Gastroesophageal sphincter (tissue), 4 donors: ENCODE measurements at regions not wholly inside any gene's neighbourhood (a gene's known extent, or its start where the extent isn't known, plus 50 kb on each side); places are given as distances from the start of the nearest gene placed in this dataset.
A peak's percentile ranks its signal among the peaks of the same experiment; 100 is the strongest.

Experiments
- ATAC-seq: fragments of 150-250 bp; one replicate; pipeline ENCODE4 v1.9.1; 2016; ENCODE audit warnings: mild to moderate bottlenecking, moderate library complexity
- H3K27ac ChIP-seq, 4 donors: fragments of 200-600 bp; sonication (generic) in 3 of 4; 1 replicate in 3 of 4; 2 replicates in 1 of 4; pipeline ENCODE4 v1.5.1; 2016 to 2019
- H3K27me3 ChIP-seq: fragments of 200-600 bp; sonication (generic); one replicate; pipeline ENCODE4 v1.5.1; 2019
- H3K36me3 ChIP-seq, 2 donors: fragments of 200-600 bp; sonication (generic); one replicate each; pipeline ENCODE4 v1.5.1; 2019; ENCODE audit warnings: control low read depth in 1 of 2
- H3K4me1 ChIP-seq, 3 donors: fragments of 200-600 bp; sonication (generic); 1 replicate in 2 of 3; 2 replicates in 1 of 3; pipeline ENCODE4 v1.5.1; 2016 to 2019; ENCODE audit warnings: control low read depth in 2 of 3
- H3K4me3 ChIP-seq, 2 donors: fragments of 200-600 bp; sonication (generic); one replicate each; pipeline ENCODE4 v1.5.1; 2019; ENCODE audit warnings: mild to moderate bottlenecking in 1 of 2, moderate library complexity in 1 of 2
- H3K9me3 ChIP-seq, 3 donors: fragments of 200-600 bp; sonication (generic); one replicate each; pipeline ENCODE4 v1.5.1; 2017 to 2019; ENCODE audit warnings: control low read depth in 2 of 3
- EP300 ChIP-seq: sonication (generic); formaldehyde crosslinking; IDR thresholded peaks from one replicate; pipeline ENCODE4 v1.6.1; 2017; ENCODE audit warnings: antibody characterized with exemption, mild to moderate bottlenecking
- POLR2A ChIP-seq, 2 donors: fragments of 450-650 bp; IDR thresholded peaks; one replicate each; pipeline ENCODE4 v1.6.1; 2017; ENCODE audit warnings: antibody characterized with exemption in 2 of 2, mild to moderate bottlenecking in 2 of 2, moderate library complexity in 1 of 2
- POLR2AphosphoS5 ChIP-seq: sonication (generic); formaldehyde crosslinking; IDR thresholded peaks from one replicate; pipeline ENCODE4 v1.6.1; 2017; ENCODE audit warnings: antibody characterized with exemption
- WGBS, 2 donors: methylation state at CpG; one replicate each; pipeline ENCODE4 v1.1.5; 2018; ENCODE audit warnings: low coverage in 1 of 2; 5-methylcytosine and 5-hydroxymethylcytosine counted together
- TF ChIP-seq, protein P1 (sequence below), 4 experiments: fragments of 200-600 bp in 2 of 4; fragments of 450-650 bp in 2 of 4; sonication (generic) in 1 of 4; IDR thresholded peaks; one replicate each; pipeline ENCODE4 v1.5.1; 2017 to 2019; ENCODE audit warnings: antibody characterized with exemption in 4 of 4, mild to moderate bottlenecking in 2 of 4, moderate library complexity in 2 of 4

DNA sequence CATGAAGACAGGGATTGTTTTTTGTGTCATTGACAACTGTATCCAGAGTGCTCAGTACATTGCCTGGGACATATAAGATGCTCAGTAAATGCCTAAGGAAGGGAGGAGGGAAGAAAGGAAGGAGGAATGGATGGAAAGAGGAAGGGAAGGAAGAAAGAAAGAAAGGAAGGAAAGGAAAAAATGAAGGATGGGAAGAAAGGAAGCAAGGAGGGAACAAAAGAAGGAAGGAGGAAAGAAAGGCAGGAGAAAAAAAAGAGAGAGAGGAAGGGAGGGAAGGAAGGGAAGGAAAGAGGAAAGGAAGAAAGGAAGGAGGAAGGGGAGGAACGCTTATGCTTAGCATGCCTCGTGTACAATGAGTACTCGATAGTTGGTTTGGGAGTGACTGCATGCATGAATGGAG, 514.7 kb downstream of the RPS24 start:
- Histone ChIP-seq H3K36me3 (no peaks in the 10 kb centered on the region), H3K4me3 (no peak overlapping the region), H3K4me1 (peaks cover 21 to 65% (median 28%) of the 10 kb centered on the region in 3 donors), H3K27ac (no peak overlapping the region), H3K27me3 (no peaks in the 10 kb centered on the region), H3K9me3 (no peaks in the 10 kb centered on the region)
- ATAC-seq: no peak
- TF ChIP-seq POLR2A (IDR thresholded peaks at IDR 0.05) (no peak), EP300 (no peak)
- WGBS, 2 donors: 80 to 88% methylated on average over 2 to 3 of the region's 3 CpGs

DNA sequence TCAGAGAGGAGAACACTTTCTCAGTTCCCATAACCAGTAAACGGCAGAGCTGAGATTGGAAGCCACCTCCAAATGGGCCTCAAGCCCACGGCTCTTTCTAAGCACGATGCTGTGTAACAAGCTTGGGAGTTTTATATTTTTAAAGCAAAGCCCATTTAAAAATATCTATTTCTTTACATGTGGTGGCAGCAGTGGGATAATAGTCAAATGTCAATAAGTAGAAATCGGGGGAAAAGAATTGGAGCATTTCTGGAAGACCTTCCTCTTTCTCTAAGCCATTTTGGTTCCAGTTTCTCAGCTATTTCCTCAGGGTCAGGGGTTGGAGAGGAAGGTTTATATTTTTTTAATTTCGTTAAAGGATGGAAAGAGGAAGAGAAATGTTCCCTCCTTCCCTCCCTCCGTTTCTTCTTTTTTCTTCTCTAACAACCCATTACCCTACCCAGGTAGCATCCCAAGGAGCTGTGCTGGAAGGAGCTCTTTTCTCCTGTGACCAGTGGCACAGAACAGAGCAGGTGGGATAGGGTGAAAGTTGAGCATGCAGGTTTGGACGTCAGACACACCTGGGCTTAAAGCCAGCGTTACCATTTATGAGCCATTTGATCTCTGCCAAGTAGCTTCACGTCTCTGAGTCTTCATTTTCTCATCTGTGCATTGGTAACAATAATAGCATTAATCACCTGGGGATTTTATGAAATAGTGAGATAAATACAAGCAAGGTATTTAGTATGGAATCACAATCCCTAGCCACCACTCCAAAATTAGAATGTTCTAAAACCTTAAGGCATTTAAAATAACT, 515.7 kb downstream of the RPS24 start:
- no peaks in the 10 kb centered on the region for H3K27me3 ChIP-seq
- H3K4me3 ChIP-seq: no peak overlapping the region
- no peak for ATAC-seq
- H3K4me1 ChIP-seq: peaks cover 18 to 57% (median 23%) of the 10 kb centered on the region in 3 donors
- H3K9me3 ChIP-seq: no peaks in the 10 kb centered on the region
- TF ChIP-seq POLR2AphosphoS5 (no peak), EP300 (no peak), POLR2A (IDR thresholded peaks at IDR 0.05) (no peak)
- TF ChIP-seq, protein P1, sequence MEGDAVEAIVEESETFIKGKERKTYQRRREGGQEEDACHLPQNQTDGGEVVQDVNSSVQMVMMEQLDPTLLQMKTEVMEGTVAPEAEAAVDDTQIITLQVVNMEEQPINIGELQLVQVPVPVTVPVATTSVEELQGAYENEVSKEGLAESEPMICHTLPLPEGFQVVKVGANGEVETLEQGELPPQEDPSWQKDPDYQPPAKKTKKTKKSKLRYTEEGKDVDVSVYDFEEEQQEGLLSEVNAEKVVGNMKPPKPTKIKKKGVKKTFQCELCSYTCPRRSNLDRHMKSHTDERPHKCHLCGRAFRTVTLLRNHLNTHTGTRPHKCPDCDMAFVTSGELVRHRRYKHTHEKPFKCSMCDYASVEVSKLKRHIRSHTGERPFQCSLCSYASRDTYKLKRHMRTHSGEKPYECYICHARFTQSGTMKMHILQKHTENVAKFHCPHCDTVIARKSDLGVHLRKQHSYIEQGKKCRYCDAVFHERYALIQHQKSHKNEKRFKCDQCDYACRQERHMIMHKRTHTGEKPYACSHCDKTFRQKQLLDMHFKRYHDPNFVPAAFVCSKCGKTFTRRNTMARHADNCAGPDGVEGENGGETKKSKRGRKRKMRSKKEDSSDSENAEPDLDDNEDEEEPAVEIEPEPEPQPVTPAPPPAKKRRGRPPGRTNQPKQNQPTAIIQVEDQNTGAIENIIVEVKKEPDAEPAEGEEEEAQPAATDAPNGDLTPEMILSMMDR (IDR thresholded peaks at IDR 0.05): no peak
- H3K36me3 ChIP-seq: no peaks in the 10 kb centered on the region
- H3K27ac ChIP-seq: no peak overlapping the region
- WGBS, 2 donors: 60 to 65% methylated on average over 8 to 9 of the region's 9 CpGs

DNA sequence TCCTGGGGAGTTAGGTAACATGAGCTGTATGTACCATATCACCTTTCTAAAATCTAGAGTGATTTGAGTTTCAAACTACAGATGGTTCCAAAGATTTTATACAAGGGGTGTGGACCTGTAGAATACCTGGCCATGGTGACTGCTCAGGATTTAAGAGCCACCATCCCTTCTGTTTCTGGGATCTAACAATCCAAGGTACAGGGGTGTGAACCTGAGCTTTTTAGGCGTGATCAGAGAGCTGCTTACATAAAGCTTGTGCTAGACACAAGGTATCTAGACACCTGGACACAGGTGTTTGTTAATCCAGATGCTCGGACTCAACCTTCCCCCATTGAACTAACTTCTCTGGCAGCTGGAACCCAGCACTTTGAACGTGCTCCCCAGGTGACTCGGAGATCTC, 516.4 kb downstream of the RPS24 start:
- H3K27ac ChIP-seq: no peak overlapping the region
- no peaks in the 10 kb centered on the region for H3K9me3 ChIP-seq
- H3K4me3 ChIP-seq: no peak overlapping the region
- 85 to 100% methylated on average over 4 of the region's 4 CpGs for WGBS, 2 donors
- no peak for ATAC-seq
- no peaks in the 10 kb centered on the region for H3K36me3 ChIP-seq
- H3K4me1 ChIP-seq: peaks cover 18 to 50% (median 19%) of the 10 kb centered on the region in 3 donors
- no peaks in the 10 kb centered on the region for H3K27me3 ChIP-seq
- TF ChIP-seq POLR2AphosphoS5: no peak
- TF ChIP-seq, protein P1 (IDR thresholded peaks at IDR 0.05): no peak
- no peak for TF ChIP-seq POLR2A (IDR thresholded peaks at IDR 0.05)
- no peak for TF ChIP-seq EP300

DNA sequence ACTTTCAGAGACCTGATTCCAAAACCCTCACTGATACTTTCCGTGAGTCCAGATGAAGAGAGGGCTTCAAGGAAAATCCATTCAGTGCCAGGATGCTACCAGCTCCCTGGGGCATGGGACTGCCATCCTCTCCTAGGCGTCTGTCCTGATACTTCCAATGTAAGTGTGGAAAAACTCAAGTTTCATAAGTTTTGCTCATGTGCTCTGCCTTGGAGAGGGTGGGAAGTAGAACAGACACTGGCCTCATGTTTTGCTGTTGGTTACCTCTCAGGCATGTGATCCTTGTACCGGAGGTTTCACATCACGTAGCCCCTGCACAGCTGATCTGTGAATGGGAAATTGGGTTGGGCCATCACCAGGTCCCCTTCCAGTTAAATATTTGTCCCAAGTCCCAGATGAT, 517.1 kb downstream of the RPS24 start:
- TF ChIP-seq POLR2AphosphoS5: no peak
- TF ChIP-seq EP300: no peak
- TF ChIP-seq, protein P1 (IDR thresholded peaks at IDR 0.05): no peak
- no peak for TF ChIP-seq POLR2A (IDR thresholded peaks at IDR 0.05)
- 88 to 100% methylated on average over 2 to 4 of the region's 4 CpGs for whole genome bisulfite sequencing, 2 donors
- peak overlapping the region in 3 of 4 donors; percentile 80 to 85 (median 80) for H3K27ac ChIP-seq
- H3K27me3 ChIP-seq: no peaks in the 10 kb centered on the region
- H3K4me3 ChIP-seq: no peak overlapping the region
- H3K36me3 ChIP-seq: no peaks in the 10 kb centered on the region
- no peak for ATAC-seq
- peaks cover 18 to 47% (median 19%) of the 10 kb centered on the region in 3 donors for H3K4me1 ChIP-seq
- H3K9me3 ChIP-seq: no peaks in the 10 kb centered on the region

DNA sequence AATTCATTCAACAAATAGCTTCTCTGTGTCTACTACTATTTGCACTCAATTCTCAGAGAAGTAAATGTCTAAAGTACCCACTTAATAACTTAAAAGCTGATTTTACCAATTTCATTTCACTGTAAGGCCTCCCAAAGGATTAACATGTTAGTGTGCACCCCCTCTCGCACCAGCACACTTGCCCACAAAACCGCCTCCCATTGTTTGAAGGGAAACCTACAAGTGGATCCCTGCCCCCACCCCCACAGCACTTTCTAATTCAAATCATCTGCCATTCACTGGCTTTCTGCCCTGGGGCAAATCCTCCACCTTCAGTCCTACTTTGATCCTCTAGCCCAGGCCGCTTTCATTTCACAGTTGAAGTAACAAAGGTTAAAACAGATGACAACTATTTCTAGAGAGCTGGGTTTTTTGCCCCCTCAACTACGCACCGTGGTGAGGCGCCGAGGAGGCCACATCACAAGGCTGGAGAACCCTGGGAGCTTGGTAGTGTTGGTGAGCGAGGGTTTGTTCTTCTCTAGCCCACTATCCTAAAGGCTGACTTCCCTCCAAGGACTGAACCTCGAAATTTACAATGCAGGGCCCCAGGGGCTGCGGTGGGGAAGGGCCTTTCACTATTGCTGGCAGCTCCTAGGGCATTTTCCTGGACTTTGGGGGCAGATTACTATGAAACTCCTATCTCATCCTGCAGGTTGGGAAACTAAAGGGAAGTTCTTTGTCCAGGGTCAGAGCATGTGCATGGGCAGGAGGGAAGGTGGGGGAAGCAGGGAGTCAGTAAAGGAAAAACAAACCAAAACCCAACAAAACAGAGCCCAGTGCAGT, 517.4 kb upstream of the ZMIZ1 start:
- H3K9me3 ChIP-seq: no peaks in the 10 kb centered on the region
- WGBS, 2 donors: 91 to 100% methylated on average over 2 to 3 of the region's 10 CpGs
- no peak overlapping the region for H3K4me3 ChIP-seq
- H3K27me3 ChIP-seq: no peaks in the 10 kb centered on the region
- H3K4me1 ChIP-seq: peaks cover 18 to 47% (median 19%) of the 10 kb centered on the region in 3 donors
- no peaks in the 10 kb centered on the region for H3K36me3 ChIP-seq
- peak overlapping the region; percentile 76 to 85 (median 80) for H3K27ac ChIP-seq
- TF ChIP-seq POLR2AphosphoS5 (no peak), POLR2A (IDR thresholded peaks at IDR 0.05) (no peak), EP300 (no peak)
- TF ChIP-seq, protein P1 (IDR thresholded peaks at IDR 0.05): no peak
- ATAC-seq: no peak
